ENCODE measurements at regions not wholly inside any gene's neighbourhood (a gene's known extent, or its start where the extent isn't known, plus 50 kb on each side); places are given as distances from the start of the nearest gene placed in this dataset.

- TF ChIP-seq POLR2A (IDR thresholded peaks at IDR 0.05), result no peak
- no peak for TF ChIP-seq CTCF (IDR thresholded peaks at IDR 0.05)
- WGBS (ENCODE audit: insufficient coverage, low coverage, low lambda C conversion rate, missing lambda C conversion rate), result 92% methylated on average over 2 of the region's 11 CpGs
- Histone ChIP-seq H3K4me3 (no peak overlapping the region), H3K27me3 (no peaks in the 10 kb centered on the region), H3K4me1 (no peaks in the 10 kb centered on the region), H3K36me3 (no peaks in the 10 kb centered on the region), H3K9me3 (no peaks in the 10 kb centered on the region), H3K27ac (no peak overlapping the region)
- no peak for DNase-seq
- intact Hi-C loops (cut with DNase I), result no loop called here
- ATAC-seq, result no peak
Measured at GRCh38 chr9:7597716-7598115, 201.9 kb downstream of the DMAC1 start.

- intact Hi-C loops (cut with DNase I), result no loop called here
- Histone ChIP-seq H3K4me1 (no peaks in the 10 kb centered on the region), H3K36me3 (no peaks in the 10 kb centered on the region), H3K27ac (no peak overlapping the region), H3K9me3 (no peaks in the 10 kb centered on the region), H3K27me3 (no peaks in the 10 kb centered on the region), H3K4me3 (no peak overlapping the region)
- ATAC-seq, result no peak
- 42% methylated on average over 10 of the region's 10 CpGs for WGBS (ENCODE audit: insufficient coverage, low coverage, low lambda C conversion rate, missing lambda C conversion rate)
- DNase-seq, result no peak
- TF ChIP-seq CTCF (IDR thresholded peaks at IDR 0.05) (no peak), POLR2A (IDR thresholded peaks at IDR 0.05) (no peak)
Measured at GRCh38 chr9:7592321-7593316, 207.0 kb downstream of the DMAC1 start.

- ATAC-seq (no peak), DNase-seq (no peak)
- WGBS (ENCODE audit: insufficient coverage, low coverage, low lambda C conversion rate, missing lambda C conversion rate), result 50% methylated on average over 2 of the region's 2 CpGs
- intact Hi-C loops (cut with DNase I), result no loop called here
- TF ChIP-seq POLR2A (IDR thresholded peaks at IDR 0.05) (no peak), CTCF (IDR thresholded peaks at IDR 0.05) (no peak)
- Histone ChIP-seq H3K4me3 (no peak overlapping the region), H3K27me3 (no peaks in the 10 kb centered on the region), H3K27ac (no peak overlapping the region), H3K9me3 (no peaks in the 10 kb centered on the region), H3K36me3 (no peaks in the 10 kb centered on the region), H3K4me1 (no peaks in the 10 kb centered on the region)
Measured at GRCh38 chr9:7591501-7591900, 208.1 kb downstream of the DMAC1 start.

- intact Hi-C loops (cut with DNase I), result no loop called here
- TF ChIP-seq CTCF (IDR thresholded peaks at IDR 0.05) (no peak), POLR2A (IDR thresholded peaks at IDR 0.05) (no peak)
- Histone ChIP-seq H3K27ac (no peak overlapping the region), H3K27me3 (no peaks in the 10 kb centered on the region), H3K36me3 (no peaks in the 10 kb centered on the region), H3K4me1 (no peaks in the 10 kb centered on the region), H3K4me3 (no peak overlapping the region), H3K9me3 (no peaks in the 10 kb centered on the region)
- ATAC-seq (no peak), DNase-seq (no peak)
- 39% methylated on average over 5 of the region's 5 CpGs for WGBS (ENCODE audit: insufficient coverage, low coverage, low lambda C conversion rate, missing lambda C conversion rate)
Measured at GRCh38 chr9:7580568-7580967, 219.0 kb downstream of the DMAC1 start.

Data from right lobe of liver (tissue), 6 donors.